HFFc6 (cell line): ENCODE measurements at regions not wholly inside any gene's neighbourhood (a gene's known extent, or its start where the extent isn't known, plus 50 kb on each side); places are given as distances from the start of the nearest gene placed in this dataset.

Experiments used
- DNase-seq: peaks from one replicate; pipeline ENCODE4 v3.0.0-alpha.2; 2018
- H3K27ac Mint-ChIP-seq: 2 replicates; pipeline ENCODE4 v1.8.0; 2020; ENCODE audit warnings: mild to moderate bottlenecking, mixed read lengths
- H3K27me3 Mint-ChIP-seq: 2 replicates; pipeline ENCODE4 v1.8.0; 2021; ENCODE audit warnings: mild to moderate bottlenecking, moderate library complexity, mixed read lengths; ENCODE audit not compliant: insufficient read depth
- H3K36me3 Mint-ChIP-seq: 2 replicates; pipeline ENCODE4 v1.8.0; 2021; ENCODE audit warnings: low read depth, mixed read lengths
- H3K4me1 Mint-ChIP-seq: 2 replicates; pipeline ENCODE4 v1.8.0; 2020; ENCODE audit warnings: low read depth, mixed read lengths
- H3K4me3 Mint-ChIP-seq: 2 replicates; pipeline ENCODE4 v1.8.0; 2020; ENCODE audit warnings: mild to moderate bottlenecking, moderate library complexity, mixed read lengths
- H3K9me3 Mint-ChIP-seq: 2 replicates; pipeline ENCODE4 v1.8.0; 2020; ENCODE audit warnings: mild to moderate bottlenecking, mixed read lengths
- CTCF ChIP-seq: fragments of 200-600 bp; sonication (generic); IDR thresholded peaks from 2 replicates; pipeline ENCODE4 v1.5.0; 2021; ENCODE audit warnings: antibody characterized with exemption, mild to moderate bottlenecking

GRCh38 chr6:95660544-95660943, 83.2 kb downstream of the MANEA start:
- no peaks in the 10 kb centered on the region for H3K36me3 Mint-ChIP-seq
- H3K4me1 Mint-ChIP-seq = no peaks in the 10 kb centered on the region
- no peaks in the 10 kb centered on the region for H3K27me3 Mint-ChIP-seq
- TF ChIP-seq CTCF = no peak
- H3K9me3 Mint-ChIP-seq = peaks cover 40% of the 10 kb centered on the region
- DNase-seq = no peak
- H3K27ac Mint-ChIP-seq = no peak overlapping the region
- H3K4me3 Mint-ChIP-seq = no peak overlapping the region

- TF ChIP-seq CTCF = no peak
- peaks cover 20% of the 10 kb centered on the region for H3K9me3 Mint-ChIP-seq
- no peaks in the 10 kb centered on the region for H3K4me1 Mint-ChIP-seq
- H3K27ac Mint-ChIP-seq = no peak overlapping the region
- H3K4me3 Mint-ChIP-seq = no peak overlapping the region
- no peaks in the 10 kb centered on the region for H3K27me3 Mint-ChIP-seq
- no peaks in the 10 kb centered on the region for H3K36me3 Mint-ChIP-seq
- no peak for DNase-seq
Measured at GRCh38 chr6:95670011-95670463, 92.7 kb downstream of the MANEA start.

- H3K4me3 Mint-ChIP-seq = no peak overlapping the region
- no peak for DNase-seq
- H3K36me3 Mint-ChIP-seq = no peaks in the 10 kb centered on the region
- no peaks in the 10 kb centered on the region for H3K4me1 Mint-ChIP-seq
- H3K27ac Mint-ChIP-seq = no peak overlapping the region
- peaks cover 16% of the 10 kb centered on the region for H3K9me3 Mint-ChIP-seq
- no peaks in the 10 kb centered on the region for H3K27me3 Mint-ChIP-seq
- no peak for TF ChIP-seq CTCF
Measured at GRCh38 chr6:95676011-95676628, 98.8 kb downstream of the MANEA start.

GRCh38 chr6:95679981-95680380, 102.6 kb downstream of the MANEA start:
- Mint-ChIP-seq H3K4me3 (no peak overlapping the region), H3K36me3 (no peaks in the 10 kb centered on the region), H3K27ac (no peak overlapping the region), H3K4me1 (no peaks in the 10 kb centered on the region), H3K9me3 (peaks cover 21% of the 10 kb centered on the region), H3K27me3 (0 out of 2 replicates have a peak, but pooled peaks cover 2% of the 10 kb centered on the region)
- DNase-seq = no peak
- TF ChIP-seq CTCF = no peak

- no peak for DNase-seq
- no peaks in the 10 kb centered on the region for H3K4me1 Mint-ChIP-seq
- H3K9me3 Mint-ChIP-seq = peaks cover 23% of the 10 kb centered on the region
- no peaks in the 10 kb centered on the region for H3K36me3 Mint-ChIP-seq
- no peak overlapping the region for H3K27ac Mint-ChIP-seq
- no peak for TF ChIP-seq CTCF
- 0 out of 2 replicates have a peak, but pooled peaks cover 2% of the 10 kb centered on the region for H3K27me3 Mint-ChIP-seq
- no peak overlapping the region for H3K4me3 Mint-ChIP-seq
Measured at GRCh38 chr6:95681736-95682135, 104.4 kb downstream of the MANEA start.
